ENCODE measurements at regions not wholly inside any gene's neighbourhood (a gene's known extent, or its start where the extent isn't known, plus 50 kb on each side); places are given as distances from the start of the nearest gene placed in this dataset.
"Not testable (repeated sequence)": the region's sequence is repeated elsewhere in the genome, so short reads cannot be mapped to it uniquely, and the experiment has no call there.

GRCh38 chr1:170789063-170789462 lies 125.1 kb downstream of the PRRX1 start:
- ATAC-seq (ENCODE audit: poor library complexity) (no peak), DNase-seq (no peak)
- intact Hi-C loops (cut with DNase I) = no loop called here

GRCh38 chr1:170790175-170790574 lies 126.2 kb downstream of the PRRX1 start:
- intact Hi-C loops (cut with DNase I) = no loop called here
- DNase-seq (no peak), ATAC-seq (ENCODE audit: poor library complexity) (no peak)

GRCh38 chr1:170790651-170791071 lies 126.7 kb downstream of the PRRX1 start:
- intact Hi-C loops (cut with DNase I) = no loop called here
- ATAC-seq (ENCODE audit: poor library complexity) (no peak), DNase-seq (no peak)

GRCh38 chr1:170791941-170792340 lies 128.0 kb downstream of the PRRX1 start:
- intact Hi-C loops (cut with DNase I) = no loop called here
- no peak for DNase-seq

GRCh38 chr1:170800265-170800664 lies 135.1 kb upstream of the MROH9 start:
- ATAC-seq (ENCODE audit: poor library complexity) (no peak), DNase-seq (no peak)
- intact Hi-C loops (cut with DNase I) = no loop called here

More at GRCh38 chr1:170791941-170792340, 128.0 kb downstream of the PRRX1 start:
- no peak for ATAC-seq (ENCODE audit: poor library complexity)

GRCh38 chr1:170800812-170801211 lies 134.5 kb upstream of the MROH9 start:
- ATAC-seq (ENCODE audit: poor library complexity) = no peak
- DNase-seq = no peak
- intact Hi-C loops (cut with DNase I) = no loop called here

GRCh38 chr1:170803711-170804110 lies 131.6 kb upstream of the MROH9 start:
- ATAC-seq (ENCODE audit: poor library complexity) (no peak), DNase-seq (no peak)
- intact Hi-C loops (cut with DNase I) = no loop called here

- ATAC-seq (ENCODE audit: poor library complexity) = no peak
- intact Hi-C loops (cut with DNase I) = no loop called here
- no peak for DNase-seq
Observed at GRCh38 chr1:170804419-170804818, 130.9 kb upstream of the MROH9 start.

- no peak for ATAC-seq (ENCODE audit: poor library complexity)
- intact Hi-C loops (cut with DNase I) = no loop called here
- no peak for DNase-seq
Observed at GRCh38 chr1:170804879-170805278, 130.5 kb upstream of the MROH9 start.

- no peak for ATAC-seq (ENCODE audit: poor library complexity)
- intact Hi-C loops (cut with DNase I) = no loop called here
- no peak for DNase-seq
Observed at GRCh38 chr1:170806961-170807360, 128.4 kb upstream of the MROH9 start.

- DNase-seq = no peak
- ATAC-seq (ENCODE audit: poor library complexity) = no peak
- intact Hi-C loops (cut with DNase I) = no loop called here
Observed at GRCh38 chr1:170807432-170807831, 127.9 kb upstream of the MROH9 start.

GRCh38 chr1:170808216-170808885 lies 127.0 kb upstream of the MROH9 start:
- DNase-seq (no peak), ATAC-seq (ENCODE audit: poor library complexity) (no peak)
- intact Hi-C loops (cut with DNase I) = no loop called here

GRCh38 chr1:170811013-170811412 lies 124.3 kb upstream of the MROH9 start:
- intact Hi-C loops (cut with DNase I); DNase-seq; ATAC-seq (ENCODE audit: poor library complexity): not testable (repeated sequence)

GRCh38 chr1:170819781-170820180 lies 115.6 kb upstream of the MROH9 start:
- no peak for ATAC-seq (ENCODE audit: poor library complexity)
- intact Hi-C loops (cut with DNase I) = no loop called here

GRCh38 chr1:170823120-170823519 lies 112.2 kb upstream of the MROH9 start:
- DNase-seq (no peak), ATAC-seq (ENCODE audit: poor library complexity) (no peak)
- intact Hi-C loops (cut with DNase I) = no loop called here

More at GRCh38 chr1:170819781-170820180, 115.6 kb upstream of the MROH9 start:
- no peak for DNase-seq

- intact Hi-C loops (cut with DNase I) = no loop called here
- DNase-seq (no peak), ATAC-seq (ENCODE audit: poor library complexity) (no peak)
Observed at GRCh38 chr1:170831276-170831675, 104.1 kb upstream of the MROH9 start.

- intact Hi-C loops (cut with DNase I) = no loop called here
- no peak for DNase-seq
- no peak for ATAC-seq (ENCODE audit: poor library complexity)
Observed at GRCh38 chr1:170836141-170836540, 99.2 kb upstream of the MROH9 start.

- no peak for DNase-seq
- no peak for ATAC-seq (ENCODE audit: poor library complexity)
- intact Hi-C loops (cut with DNase I) = no loop called here
Observed at GRCh38 chr1:170840371-170840770, 95.0 kb upstream of the MROH9 start.

- intact Hi-C loops (cut with DNase I) = no loop called here
- DNase-seq (no peak), ATAC-seq (ENCODE audit: poor library complexity) (no peak)
Observed at GRCh38 chr1:170853302-170853701, 82.0 kb upstream of the MROH9 start.

- intact Hi-C loops (cut with DNase I) = no loop called here
- DNase-seq = no peak
- ATAC-seq (ENCODE audit: poor library complexity) = no peak
Observed at GRCh38 chr1:170853867-170854266, 81.5 kb upstream of the MROH9 start.

GRCh38 chr1:170854677-170855076 lies 80.7 kb upstream of the MROH9 start:
- ATAC-seq (ENCODE audit: poor library complexity) = no peak
- intact Hi-C loops (cut with DNase I) = no loop called here
- no peak for DNase-seq
